ENCODE measurements at regions not wholly inside any gene's neighbourhood (a gene's known extent, or its start where the extent isn't known, plus 50 kb on each side); places are given as distances from the start of the nearest gene placed in this dataset.
"Not testable (repeated sequence)": the region's sequence is repeated elsewhere in the genome, so short reads cannot be mapped to it uniquely, and the experiment has no call there.

DNA sequence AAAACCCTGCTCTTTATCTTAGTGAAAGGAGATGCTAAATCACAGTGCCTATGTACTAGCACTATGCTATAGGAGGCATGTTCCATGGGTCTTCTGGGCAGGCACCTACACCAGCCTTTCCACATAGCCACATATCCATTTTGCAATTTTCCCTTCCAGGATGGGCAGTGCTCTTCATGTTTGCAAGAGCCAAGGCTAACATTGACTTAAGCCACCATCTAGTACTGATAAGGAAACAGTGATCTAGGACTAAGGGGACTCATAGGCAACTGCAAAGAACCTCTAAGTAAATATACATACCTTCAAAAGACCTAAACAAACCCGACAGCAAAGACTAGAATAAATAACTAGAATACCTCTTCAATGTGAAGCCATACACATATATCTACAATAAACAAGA, 919.7 kb upstream of the GYPC start:
- DNase-seq = no peak

DNA sequence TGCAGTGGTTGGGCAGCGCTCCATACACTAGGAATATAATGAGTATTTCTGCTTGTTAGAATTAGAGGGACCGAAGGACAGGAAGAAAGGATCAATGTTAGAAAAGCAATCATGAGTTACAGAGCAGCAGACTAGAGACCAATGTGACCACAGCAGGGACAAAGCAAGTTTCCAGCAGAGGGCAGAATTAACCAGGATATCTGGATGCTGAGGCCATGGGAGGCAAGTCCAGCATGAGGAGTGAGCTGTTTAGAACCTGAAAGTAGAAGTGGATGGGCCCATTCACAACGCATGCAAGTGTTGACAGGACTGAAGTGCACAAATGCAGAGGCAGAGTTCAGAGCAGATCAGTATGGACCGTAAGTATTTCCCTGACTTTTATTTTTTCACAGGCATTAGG, 910.4 kb upstream of the GYPC start:
- no peak for DNase-seq

DNA sequence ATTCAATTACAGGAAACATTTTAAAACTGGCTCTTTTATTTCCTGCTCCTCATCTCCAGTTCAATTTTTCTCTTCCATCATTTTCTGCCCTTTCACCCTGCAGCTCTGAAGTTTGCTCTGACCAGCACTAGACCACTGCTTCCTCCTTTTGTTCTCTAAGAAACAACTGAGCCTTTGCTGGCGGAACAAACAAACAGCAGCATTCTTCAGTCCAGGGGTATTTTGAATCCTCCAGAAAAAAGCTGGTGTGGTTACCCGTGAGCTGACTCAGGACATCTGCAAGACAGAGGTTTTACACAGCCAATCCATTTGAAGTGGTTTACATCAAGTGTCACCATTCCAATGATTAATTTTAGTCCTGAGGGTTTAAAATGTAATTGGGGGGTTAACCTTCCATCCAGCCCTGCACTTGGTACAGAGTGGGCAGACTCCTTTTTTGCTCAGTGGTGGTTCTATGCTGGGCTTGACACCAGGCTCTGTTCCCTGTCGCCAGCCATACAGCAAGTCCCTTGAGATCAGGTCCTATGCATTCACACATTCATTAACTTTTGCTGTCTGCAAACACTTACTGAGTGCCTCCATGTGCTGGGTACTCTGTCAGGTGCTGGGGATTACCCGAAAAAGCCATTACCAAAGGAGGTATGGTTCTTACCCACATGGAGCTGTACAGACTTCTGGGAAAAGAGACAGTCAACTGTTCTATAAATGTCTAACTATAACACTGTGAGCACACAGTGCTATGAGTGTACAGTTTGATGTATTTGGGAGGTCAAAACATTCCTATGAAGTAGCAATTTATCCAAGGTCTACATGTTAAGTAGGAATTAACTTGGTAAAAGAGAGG, 909.4 kb upstream of the GYPC start:
- no peak for DNase-seq

DNA sequence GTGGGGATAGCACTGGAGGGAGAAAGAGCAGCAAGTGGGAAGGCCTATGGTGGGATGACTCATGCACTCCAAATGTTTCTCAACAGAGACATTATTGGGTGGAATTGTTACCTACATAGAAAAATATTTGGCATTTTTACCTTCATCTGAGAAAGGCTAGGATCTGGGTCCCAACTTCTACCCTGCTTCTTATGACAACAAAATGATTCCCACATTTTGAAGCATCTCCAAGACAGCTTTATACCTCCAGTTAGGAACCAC, 908.9 kb upstream of the GYPC start:
- no peak for DNase-seq

DNA sequence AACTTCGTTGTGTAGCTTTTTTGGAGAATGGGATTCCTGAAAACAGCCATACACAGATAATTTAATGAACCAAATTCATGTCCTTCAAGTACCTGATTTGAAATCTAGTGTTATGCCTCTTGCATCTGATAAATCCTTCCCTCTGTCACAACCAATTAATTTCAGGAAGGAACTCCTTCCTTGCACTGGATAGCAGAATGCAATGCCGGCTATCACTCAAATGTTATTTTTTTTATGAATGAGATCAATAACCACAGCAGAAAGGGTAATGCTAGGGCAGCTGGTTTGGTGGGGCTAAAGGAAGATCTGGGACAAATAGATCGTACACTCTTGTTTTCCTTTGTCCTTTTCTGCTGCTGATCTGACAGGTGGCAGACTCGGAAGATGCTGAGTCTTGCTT, 899.5 kb upstream of the GYPC start:
- no peak for DNase-seq

DNA sequence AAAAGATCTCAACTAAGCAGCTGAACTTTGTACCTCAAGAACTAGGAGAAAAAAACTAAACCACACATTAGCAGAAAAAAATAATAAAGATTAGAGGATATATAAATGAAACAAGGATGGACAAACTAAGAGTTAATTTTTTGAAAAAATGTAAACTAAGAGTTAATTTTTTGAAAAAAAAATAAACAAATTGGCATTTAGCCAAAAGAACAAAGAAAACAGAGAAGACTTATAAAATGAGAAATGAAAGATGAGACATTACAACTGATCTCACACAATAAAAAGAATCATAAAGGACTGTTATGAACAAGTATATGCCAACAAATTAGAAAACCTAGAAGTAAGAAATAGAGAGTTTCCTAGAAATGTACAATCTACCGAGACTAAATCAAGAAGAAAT, 859.2 kb upstream of the GYPC start:
- DNase-seq = no peak

DNA sequence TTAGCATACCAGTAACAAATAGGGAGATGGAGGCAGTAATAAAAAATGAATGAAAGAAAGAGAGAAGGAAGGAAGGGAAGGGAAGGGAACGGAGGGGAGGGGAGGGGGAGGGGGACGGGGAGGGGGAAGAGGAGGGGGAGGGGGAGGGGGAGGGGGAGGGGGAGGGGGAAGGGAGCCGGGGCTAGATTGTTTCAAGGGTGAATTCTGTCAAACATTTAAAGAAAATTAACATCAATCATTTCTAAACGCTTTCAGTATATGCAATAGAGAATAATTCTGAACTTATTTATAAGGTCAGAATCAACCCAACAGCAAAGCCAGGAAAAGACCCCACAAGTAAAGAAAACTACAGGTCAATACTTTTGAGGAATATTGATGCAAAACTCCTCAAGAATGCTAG, 858.8 kb upstream of the GYPC start:
- no peak for DNase-seq

DNA sequence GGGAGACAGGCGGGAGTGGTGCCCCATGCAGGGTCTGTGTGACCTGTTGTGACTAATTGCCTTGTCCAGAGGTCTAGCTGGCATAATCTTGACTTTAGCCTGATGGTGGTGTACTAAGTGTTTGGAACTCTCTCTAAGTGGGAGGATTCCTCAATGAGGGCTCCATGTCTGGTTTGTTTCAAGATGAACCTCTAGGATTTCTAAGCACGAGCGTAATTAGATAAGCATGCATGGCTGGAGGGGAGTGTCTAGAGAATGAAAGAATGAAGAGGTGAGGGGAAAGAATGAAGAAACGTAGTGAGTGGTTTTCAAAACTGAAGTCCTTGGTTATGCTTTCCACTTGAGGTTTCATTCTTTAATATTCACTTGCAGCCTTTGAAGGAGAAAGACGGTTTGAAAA, 833.2 kb upstream of the GYPC start:
- DNase-seq = no peak

DNA sequence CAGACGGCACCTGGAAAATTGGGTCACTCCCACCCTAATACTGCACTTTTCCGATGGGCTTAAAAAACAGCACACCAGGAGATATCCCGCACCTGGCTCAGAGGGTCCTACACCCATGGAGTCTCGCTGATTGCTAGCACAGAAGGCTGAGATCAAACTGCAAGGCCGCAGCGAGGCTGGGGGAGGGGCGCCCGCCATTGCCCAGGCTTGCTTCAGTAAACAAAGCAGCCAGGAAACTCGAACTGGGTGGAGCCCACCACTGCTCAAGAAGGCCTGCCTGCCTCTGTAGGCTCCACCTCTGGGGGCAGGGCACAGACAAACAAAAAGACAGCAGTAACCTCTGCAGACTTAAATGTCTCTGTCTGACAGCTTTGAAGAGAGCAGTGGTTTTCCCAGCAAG, 830.2 kb upstream of the GYPC start:
- DNase-seq = not testable (repeated sequence)

DNA sequence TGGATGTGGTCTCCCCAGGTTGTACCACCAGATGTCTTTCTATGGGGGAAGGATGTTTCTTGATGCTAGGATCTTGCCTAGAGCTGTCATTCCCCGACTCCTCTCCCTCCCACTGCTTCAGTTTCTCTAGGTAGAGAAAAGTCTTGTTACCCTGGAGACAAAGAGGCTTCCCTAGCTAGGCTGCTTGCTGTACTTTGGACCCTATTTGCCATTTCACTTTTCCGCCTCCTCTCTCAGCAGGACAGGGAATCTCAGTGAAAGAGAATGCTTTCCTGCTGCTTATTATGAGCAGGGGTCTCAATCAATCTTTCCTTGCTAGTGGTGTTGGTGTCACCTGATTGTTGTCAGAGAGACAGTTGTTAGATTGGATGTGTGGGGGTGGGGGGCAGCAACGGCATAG, 818.8 kb upstream of the GYPC start:
- no peak for DNase-seq

DNA sequence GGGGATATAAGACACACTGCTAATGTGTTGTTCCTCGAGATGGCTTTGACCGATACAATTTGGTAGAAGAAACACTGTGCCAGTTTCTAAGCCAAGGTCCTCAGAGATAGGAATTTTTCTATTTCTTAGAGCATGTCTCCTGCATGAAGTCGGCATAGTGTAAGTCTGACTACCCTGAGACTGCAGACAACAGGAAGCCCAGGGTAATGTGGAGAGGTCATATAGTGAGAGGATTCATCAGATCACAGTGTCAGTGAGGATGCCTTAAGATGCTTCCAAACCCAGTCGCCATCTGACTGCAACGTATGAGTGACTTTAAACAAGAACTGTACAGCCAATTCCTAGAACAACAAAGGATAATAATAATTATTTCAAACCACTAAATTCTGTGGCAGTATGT, 818.3 kb upstream of the GYPC start:
- DNase-seq = no peak

DNA sequence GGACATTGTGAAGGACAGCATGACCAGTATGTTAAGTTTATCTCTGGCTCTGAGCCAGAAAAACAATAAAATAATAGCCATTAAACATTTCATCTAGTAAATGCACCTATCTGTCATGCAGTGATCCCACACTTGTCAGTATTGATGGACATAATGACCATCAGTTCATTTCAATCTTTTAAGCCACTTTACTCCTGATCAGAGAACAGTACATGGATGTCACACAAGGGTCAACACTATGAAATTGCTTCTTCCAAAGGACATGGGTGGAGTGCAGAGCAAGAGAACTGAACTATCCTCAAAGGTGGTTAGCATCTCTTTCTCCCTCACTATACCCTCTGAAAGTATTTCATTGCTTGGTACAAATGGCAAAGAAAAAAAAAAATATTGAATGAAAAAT, 816.0 kb upstream of the GYPC start:
- no peak for DNase-seq

DNA sequence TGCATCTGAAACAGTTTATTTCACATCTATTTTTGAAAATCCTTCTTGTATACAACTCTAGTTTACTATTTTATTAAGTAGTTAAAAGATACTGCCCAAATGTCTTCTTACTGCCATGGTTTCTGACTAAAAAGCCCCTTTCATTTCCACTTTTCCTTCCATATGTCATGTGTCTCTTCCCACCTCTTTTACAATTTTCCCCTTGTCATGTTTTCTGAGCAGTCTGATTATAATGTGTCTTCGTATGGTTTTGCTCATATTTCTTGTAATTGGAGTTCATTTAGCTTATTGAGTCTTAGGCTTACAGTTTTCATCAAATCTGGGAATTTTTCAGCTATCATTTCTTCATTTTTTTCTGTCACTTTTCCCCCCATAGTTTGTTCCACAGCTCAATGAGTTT, 813.9 kb upstream of the GYPC start:
- no peak for DNase-seq

DNA sequence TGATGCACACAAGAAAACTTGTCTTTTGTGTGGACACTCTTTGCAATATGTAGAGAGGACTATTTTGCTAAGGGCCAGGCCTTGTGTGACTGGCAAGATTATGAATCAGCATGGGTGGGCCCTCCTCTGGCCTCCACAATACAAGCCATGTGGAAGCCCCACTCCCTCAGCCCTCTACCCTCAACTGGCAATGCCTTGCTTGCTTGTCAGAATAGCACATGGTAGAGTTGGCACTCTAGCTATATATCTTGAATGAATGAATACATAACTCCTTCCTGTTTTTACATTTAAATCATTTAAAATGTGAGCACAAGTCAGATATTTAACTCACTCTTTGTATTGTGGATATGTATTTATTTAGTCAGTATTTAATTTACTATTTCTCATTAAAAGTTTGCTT, 805.4 kb upstream of the GYPC start:
- no peak for DNase-seq

DNA sequence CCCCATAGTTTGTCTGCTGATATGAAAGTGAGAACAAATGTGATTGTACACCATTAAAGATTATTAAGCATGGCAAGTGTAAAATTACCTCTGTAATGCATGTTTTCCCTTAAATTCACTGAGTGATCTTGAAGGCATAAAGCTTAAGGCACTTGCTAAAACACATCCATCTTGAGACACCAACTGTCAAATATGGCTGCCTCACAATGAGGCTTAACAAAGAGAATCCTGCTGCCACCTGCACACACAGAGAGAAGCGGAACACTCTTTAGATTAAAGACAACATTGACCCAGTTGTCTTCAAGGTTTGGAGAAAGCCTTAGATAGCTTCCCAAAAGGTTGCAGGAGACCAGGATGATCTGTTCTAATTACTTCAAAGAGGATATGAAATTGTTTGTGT, 803.6 kb upstream of the GYPC start:
- DNase-seq = no peak

DNA sequence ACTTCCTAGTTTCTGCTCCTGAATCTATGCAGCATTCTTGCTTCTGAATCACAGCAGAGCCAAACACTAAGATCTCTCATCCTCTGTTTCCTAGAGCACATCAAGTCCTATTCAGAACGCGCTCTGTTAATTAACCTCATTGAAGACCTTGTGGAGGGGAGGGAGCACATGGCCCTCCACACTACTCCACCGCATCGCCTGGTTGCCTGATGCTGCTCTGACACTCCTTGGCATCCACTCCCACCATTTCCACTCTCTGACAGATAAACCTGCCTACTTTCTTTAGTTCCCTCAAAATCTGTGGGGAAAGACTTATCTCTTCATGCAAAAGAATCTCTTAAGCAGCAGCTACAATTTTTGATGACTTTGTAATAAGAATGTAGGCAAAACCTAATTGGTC, 802.3 kb upstream of the GYPC start:
- no peak for DNase-seq

DNA sequence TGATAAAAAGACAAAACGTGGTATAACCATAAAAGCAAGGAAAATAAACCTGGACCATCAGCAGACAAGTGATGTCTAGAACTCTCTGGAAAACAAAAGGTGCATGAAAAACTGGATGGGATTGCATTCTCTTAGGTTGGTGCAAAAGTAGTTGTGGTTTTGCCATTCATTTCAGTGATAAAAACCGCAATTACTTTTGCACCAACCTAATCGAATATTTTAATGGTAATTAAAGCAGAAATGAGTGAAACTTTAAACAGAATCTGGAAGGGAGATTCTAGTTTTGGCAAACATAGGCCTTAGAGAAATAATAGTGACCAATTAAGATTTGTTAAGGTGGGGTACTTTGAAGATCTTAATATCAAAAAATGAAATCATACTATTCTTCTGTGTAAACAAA, 800.8 kb upstream of the GYPC start:
- no peak for DNase-seq

DNA sequence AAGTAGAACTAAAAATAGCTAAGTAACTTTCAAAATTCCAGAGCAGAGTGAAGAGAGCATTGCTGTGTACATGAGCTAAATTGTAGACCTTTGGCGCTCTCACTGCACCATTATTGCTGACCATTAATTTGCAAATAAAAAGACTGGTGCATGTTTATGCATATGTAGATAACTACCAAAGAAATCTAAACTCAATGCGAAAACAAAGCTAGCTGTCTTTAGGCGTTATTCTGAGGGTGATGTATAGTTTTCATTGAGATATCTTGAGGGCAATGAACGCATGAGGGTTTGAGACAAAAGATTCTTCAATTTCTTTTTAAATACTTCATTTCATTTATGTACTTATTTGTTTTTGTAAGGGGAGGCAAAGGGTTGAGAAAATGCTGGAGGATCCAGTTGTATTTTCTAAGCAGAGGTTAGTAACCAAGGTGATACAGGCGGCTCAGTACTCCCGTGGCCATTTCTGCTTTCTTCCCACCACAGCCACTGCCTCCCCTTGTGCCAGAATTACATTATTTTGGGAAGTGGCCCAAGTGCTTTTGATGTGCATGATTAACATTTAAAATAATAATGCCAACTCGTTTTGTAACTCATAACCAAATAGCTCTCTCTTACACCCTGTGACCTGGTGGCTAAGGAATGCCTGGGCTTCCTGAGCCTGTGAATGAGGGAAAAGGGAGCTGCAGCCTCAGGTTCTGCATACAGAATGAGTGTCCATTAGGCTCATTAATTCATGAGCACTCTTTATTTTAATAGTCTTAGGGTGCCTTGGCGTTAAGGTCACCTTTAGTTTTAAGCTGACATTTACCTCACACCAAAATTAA, 797.8 kb upstream of the GYPC start:
- DNase-seq = no peak

DNA sequence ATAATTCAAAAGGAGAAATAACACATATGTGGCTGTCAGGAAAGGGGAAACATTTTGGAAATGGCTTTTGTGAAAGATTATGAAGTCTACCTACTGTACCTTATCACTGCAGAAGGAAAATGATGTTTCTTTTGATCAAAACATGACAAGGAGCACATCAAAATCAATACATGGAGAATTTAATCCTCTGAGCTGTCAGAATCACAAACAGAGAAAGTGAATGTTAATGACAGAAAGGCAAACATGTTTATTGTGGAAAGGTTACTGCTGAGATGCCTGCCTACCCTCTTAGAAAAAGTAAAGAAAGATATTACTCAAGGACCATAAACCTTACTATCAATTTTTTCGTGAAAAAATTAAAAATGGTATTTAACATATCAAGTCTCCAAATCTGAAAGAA, 794.5 kb upstream of the GYPC start:
- DNase-seq = no peak

DNA sequence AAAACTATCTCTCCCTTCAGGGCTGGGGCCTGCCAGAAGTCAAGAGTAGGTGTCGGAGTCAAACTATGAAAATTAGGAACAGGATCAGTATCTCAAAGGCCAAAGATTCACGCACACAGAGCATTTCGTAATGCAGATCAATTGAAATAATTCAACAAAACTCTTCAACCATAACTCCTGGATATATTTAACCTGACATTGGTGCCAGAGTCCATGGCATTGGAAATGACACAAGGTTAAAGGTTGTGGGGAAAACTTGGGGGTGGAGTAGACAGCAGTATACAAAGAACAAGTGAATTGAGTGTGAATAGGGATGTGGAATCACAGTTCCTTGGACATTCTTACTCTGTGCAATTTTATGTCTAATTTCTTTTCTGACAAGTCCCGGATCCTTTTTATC, 788.0 kb upstream of the GYPC start:
- DNase-seq = no peak

DNA sequence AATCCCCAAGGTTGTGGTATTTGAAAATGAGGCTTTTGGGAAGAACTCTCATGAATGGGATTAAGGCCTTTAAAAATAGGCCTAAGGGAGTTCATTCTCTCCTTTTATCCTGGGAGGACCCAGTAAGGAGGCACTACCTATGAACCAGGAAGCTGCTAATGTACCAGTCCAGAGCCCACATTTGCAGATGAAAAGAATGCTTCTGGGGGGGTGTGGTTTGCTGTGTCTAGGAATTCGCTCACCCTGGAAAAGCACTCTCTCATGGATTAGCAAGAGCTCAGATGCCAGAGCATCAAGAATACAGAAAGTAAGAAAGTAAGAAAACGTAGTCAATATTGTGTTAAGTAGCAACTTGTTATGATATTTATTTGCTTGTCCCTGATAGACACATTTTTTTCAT, 785.7 kb upstream of the GYPC start:
- DNase-seq = no peak

DNA sequence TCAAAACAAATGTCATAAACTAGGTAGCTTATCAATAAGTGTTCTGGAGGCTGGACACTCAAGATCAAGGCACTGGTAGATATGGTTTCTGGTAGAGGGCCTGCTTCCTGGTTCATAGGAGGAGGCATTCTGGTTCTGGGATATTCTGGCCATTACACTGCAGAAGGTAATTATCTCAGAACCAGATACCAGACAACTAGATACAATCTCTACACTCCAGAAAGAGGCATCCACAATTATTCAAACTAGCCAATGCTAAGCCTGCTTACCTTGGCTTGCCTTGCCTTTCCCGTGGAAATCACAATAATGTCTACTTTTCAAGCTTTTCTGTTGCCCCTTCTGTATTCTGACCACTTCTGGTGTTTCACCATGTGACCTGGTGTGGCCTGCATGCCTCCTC, 785.2 kb upstream of the GYPC start:
- no peak for DNase-seq

DNA sequence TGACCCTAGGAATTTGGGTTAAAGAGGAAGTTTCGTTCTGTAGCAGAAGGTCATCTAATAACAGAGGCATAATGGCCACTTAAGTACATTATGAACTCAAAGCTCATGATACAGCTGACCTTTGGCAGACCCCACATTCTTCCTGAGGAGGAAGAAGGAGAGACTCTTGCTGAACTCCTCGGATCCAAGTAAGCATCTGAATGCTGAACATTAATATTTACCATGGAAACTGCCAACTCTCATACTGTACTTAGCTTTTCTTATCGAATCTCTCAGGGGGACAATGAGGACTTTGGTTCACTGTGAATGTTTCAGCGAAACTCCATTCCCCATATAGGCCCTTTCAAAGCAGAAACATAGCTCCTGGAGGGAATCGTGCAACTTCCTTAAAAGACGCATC, 781.4 kb upstream of the GYPC start:
- no peak for DNase-seq

DNA sequence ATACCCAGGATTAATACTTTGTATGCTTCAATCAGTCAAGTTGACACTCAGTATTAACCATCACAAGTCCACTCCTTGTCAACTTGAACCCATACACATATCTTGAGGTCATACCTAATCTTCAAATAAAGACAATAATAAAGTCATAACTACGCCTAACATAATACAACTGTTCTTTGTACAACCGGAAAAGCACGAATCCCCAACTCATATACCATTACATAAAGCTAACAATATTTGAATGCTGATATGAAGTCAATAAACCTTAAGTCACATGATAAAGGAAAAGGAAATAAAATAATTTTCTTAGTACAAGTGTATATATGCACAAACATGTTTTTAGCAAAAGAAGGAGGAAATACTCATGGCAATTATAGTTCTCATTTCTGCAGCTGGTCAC, 770.6 kb upstream of the GYPC start:
- no peak for DNase-seq

DNA sequence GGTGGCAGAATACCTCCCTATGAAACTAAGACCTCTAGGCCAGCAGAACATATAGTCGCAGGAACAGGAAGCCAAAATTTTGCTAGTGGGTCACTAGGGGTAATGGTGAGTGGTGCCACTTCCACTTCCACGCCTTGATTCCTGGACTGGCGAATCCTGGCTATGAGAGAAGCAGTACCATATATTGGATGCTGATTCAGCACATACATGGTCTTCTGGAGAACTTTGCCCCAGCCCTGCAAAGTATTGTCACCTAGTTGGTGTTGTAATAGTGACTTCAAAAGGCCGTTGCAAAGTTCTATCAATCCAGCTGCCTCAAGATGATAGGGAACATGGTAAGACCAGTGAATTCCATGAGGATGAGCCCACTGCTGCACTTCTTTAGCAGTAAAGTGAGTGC, 769.8 kb upstream of the GYPC start:
- no peak for DNase-seq
